HepG2 (cell line): ENCODE measurements at regions not wholly inside any gene's neighbourhood (a gene's known extent, or its start where the extent isn't known, plus 50 kb on each side); places are given as distances from the start of the nearest gene placed in this dataset.
A peak's percentile ranks its signal among the peaks of the same experiment; 100 is the strongest.

Experiments used
- ATAC-seq: fragments of 200-7000 bp; cut with Tn5 transposase; 3 replicates; pipeline ENCODE4 v1.9.1; 2020; ENCODE audit warnings: mild to moderate bottlenecking, moderate library complexity
- BruUV-seq: library from RNA; stranded (reverse); fragments of 400-500 nt; replicated peaks from 2 replicates; lab custom pipeline; 2021; lab: Mats Ljungman, UMichigan
- CTCF ChIA-PET: fragments of 300-600 bp; formaldehyde crosslinking; extraction: SDS; loops from one replicate; lab custom pipeline; 2021; ENCODE audit warnings: low total read pairs, inconsistent platforms, low intra/inter-chr PET ratio; lab: Yijun Ruan, JAX
- POLR2A ChIA-PET: fragments of 350-600 bp; sonication (Branson Sonifier 250); formaldehyde crosslinking; loops from one replicate; lab custom pipeline; 2020; ENCODE audit warnings: antibody characterized with exemption, inconsistent platforms; lab: Yijun Ruan, JAX
- DNase-seq: peaks from one replicate; pipeline ENCODE4 v3.0.0-alpha.2; 2015; ENCODE audit warnings: low spot score
- FAIRE-seq: peaks from 3 replicates; lab custom pipeline; 2011; peaks lifted over from hg19 to GRCh38; lab: Jason Lieb, UNC
- H2AFZ ChIP-seq: one replicate; pipeline ENCODE4 v1.6.1; 2011; ENCODE audit warnings: low read length, inconsistent platforms
- H3K27ac ChIP-seq: fragments of 300-600 bp; 3 replicates; pipeline ENCODE4 v1.8.0; 2011; ENCODE audit warnings: mixed run types, mild to moderate bottlenecking, mixed read lengths, low read length, inconsistent platforms; ENCODE audit not compliant: insufficient read depth; ENCODE audit errors: extremely low read length
- H3K27me3 ChIP-seq, 2 experiments: fragments of 200-600 bp in 1 of 2; 2 replicates in 1 of 2; 3 replicates in 1 of 2; pipeline versions ENCODE4 v1.6.0 to v1.8.0; 2011; ENCODE audit warnings: low read length in 2 of 2, mild to moderate bottlenecking in 2 of 2, moderate library complexity in 2 of 2, inconsistent platforms in 1 of 2; ENCODE audit not compliant: insufficient read depth in 2 of 2, control insufficient read depth in 1 of 2
- H3K36me3 ChIP-seq, 2 experiments: fragments of 200-600 bp in 1 of 2; replicated peaks in 1 of 2; 2 replicates in 1 of 2; 3 replicates in 1 of 2; pipeline versions ENCODE4 v1.5.1 to v1.8.0; 2011; ENCODE audit warnings: low read length in 2 of 2, inconsistent platforms in 1 of 2; ENCODE audit not compliant: insufficient read depth in 2 of 2, control insufficient read depth in 1 of 2
- H3K4me1 ChIP-seq: 2 replicates; pipeline ENCODE4 v1.5.1; 2012; ENCODE audit warnings: low read length, inconsistent platforms; ENCODE audit not compliant: insufficient read depth
- H3K4me2 ChIP-seq: 2 replicates; pipeline ENCODE4 v1.6.0; 2011; ENCODE audit warnings: low read depth, low read length, inconsistent platforms
- H3K4me3 ChIP-seq, 3 experiments: fragments of 200-600 bp in 1 of 3; sonication (generic), shearing (Covaris generic) in 1 of 3; replicated peaks in 1 of 3; 2 replicates each; pipeline ENCODE4 v1.5.1; 2011 to 2016; ENCODE audit warnings: low read length in 3 of 3, inconsistent platforms in 2 of 3, low read depth in 2 of 3, mild to moderate bottlenecking in 2 of 3, control low read depth in 1 of 3, mixed read lengths in 1 of 3; ENCODE audit not compliant: insufficient read depth in 1 of 3
- H3K79me2 ChIP-seq: one replicate; pipeline ENCODE4 v1.6.1; 2011; ENCODE audit warnings: low read length, inconsistent platforms; ENCODE audit not compliant: insufficient read depth
- H3K9ac ChIP-seq: 2 replicates; pipeline ENCODE4 v1.6.0; 2011; ENCODE audit warnings: mild to moderate bottlenecking, low read depth, low read length, inconsistent platforms; ENCODE audit not compliant: insufficient read depth
- H3K9me3 ChIP-seq: 2 replicates; pipeline ENCODE4 v1.5.1; 2012; ENCODE audit warnings: mild to moderate bottlenecking, low read length
- H4K20me1 ChIP-seq: 2 replicates; pipeline ENCODE4 v1.6.0; 2011; ENCODE audit warnings: inconsistent platforms, mild to moderate bottlenecking, low read length, moderate library complexity; ENCODE audit not compliant: insufficient read depth
- MAFF ChIP-seq: IDR thresholded peaks from 2 replicates; pipeline ENCODE4 v1.6.1; 2011; ENCODE audit warnings: low read depth, low read length, improper control_type of control experiment
- MAFK ChIP-seq, 2 experiments: IDR thresholded peaks in 1 of 2; conservative IDR thresholded peaks in 1 of 2; 2 replicates each; pipeline ENCODE4 v1.6.1; 2011; ENCODE audit warnings: improper control_type of control experiment in 2 of 2, low read length in 2 of 2
- ZNF441 ChIP-seq: sonication (generic); formaldehyde crosslinking; IDR thresholded peaks from 2 replicates; pipeline ENCODE4 v1.7.0; 2021; ENCODE audit warnings: missing genetic modification reagents, borderline replicate concordance
- ZNF557 ChIP-seq: sonication (generic); formaldehyde crosslinking; IDR thresholded peaks from 2 replicates; pipeline ENCODE4 v1.4.0; 2020; ENCODE audit warnings: missing genetic modification reagents
- WGBS: methylation state at CpG from one replicate; pipeline ENCODE4 v1.1.6; 2017; ENCODE audit warnings: low lambda C conversion rate; 5-methylcytosine and 5-hydroxymethylcytosine counted together
- in situ Hi-C: cut with HindIII; loops from 2 replicates; pipeline ENCODE4 v1.10.0; 2017; ENCODE audit warnings: low pct_unique_long_range_greater_than_20kb; ENCODE audit not compliant: extremely low pct_ligation_motif_present
- intact Hi-C: fragments of 100-400 bp; cut with micrococcal nuclease; formaldehyde crosslinking; loops from one replicate; pipeline ENCODE4 v1.10.0; 2022; ENCODE audit not compliant: unreplicated experiment
- TF ChIP-seq, protein P1 (sequence below): sonication (generic); formaldehyde crosslinking; IDR thresholded peaks from 2 replicates; pipeline ENCODE4 v1.5.1; 2020; ENCODE audit warnings: mild to moderate bottlenecking, missing genetic modification reagents, borderline replicate concordance

DNA sequence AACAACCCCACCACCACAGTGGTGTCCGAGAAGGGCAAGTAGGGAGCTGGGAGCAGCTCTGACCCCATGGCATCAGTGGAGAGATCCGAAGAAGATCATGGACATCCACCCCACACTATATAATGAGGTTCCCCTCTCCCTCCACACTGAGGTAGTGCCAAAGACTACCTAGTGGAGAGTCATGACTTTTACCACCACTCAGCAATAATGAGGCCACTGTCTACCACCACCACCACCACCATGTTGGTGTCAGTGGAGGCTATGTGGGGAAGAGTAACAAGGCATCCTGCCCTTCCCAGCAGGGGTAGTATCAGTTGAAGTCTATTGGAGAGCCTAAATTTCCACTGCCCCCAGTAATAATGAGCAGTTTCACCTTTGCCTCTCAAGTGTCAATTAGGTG, 321.7 kb upstream of the ZC3H15 start:
- no peaks in the 10 kb centered on the region for H3K9me3 ChIP-seq
- no peaks in the 10 kb centered on the region for H3K79me2 ChIP-seq
- H3K4me2 ChIP-seq = no peak overlapping the region
- H3K27ac ChIP-seq = no peak overlapping the region
- ATAC-seq (no peak), DNase-seq (no peak)
- H2AFZ ChIP-seq = no peak overlapping the region
- H4K20me1 ChIP-seq = no peaks in the 10 kb centered on the region
- H3K27me3 ChIP-seq = no peaks in the 10 kb centered on the region
- WGBS = 89% methylated on average over 2 of the region's 2 CpGs
- intact Hi-C loops = no loop called here
- H3K4me3 ChIP-seq = no peak overlapping the region
- TF ChIP-seq, protein P1, sequence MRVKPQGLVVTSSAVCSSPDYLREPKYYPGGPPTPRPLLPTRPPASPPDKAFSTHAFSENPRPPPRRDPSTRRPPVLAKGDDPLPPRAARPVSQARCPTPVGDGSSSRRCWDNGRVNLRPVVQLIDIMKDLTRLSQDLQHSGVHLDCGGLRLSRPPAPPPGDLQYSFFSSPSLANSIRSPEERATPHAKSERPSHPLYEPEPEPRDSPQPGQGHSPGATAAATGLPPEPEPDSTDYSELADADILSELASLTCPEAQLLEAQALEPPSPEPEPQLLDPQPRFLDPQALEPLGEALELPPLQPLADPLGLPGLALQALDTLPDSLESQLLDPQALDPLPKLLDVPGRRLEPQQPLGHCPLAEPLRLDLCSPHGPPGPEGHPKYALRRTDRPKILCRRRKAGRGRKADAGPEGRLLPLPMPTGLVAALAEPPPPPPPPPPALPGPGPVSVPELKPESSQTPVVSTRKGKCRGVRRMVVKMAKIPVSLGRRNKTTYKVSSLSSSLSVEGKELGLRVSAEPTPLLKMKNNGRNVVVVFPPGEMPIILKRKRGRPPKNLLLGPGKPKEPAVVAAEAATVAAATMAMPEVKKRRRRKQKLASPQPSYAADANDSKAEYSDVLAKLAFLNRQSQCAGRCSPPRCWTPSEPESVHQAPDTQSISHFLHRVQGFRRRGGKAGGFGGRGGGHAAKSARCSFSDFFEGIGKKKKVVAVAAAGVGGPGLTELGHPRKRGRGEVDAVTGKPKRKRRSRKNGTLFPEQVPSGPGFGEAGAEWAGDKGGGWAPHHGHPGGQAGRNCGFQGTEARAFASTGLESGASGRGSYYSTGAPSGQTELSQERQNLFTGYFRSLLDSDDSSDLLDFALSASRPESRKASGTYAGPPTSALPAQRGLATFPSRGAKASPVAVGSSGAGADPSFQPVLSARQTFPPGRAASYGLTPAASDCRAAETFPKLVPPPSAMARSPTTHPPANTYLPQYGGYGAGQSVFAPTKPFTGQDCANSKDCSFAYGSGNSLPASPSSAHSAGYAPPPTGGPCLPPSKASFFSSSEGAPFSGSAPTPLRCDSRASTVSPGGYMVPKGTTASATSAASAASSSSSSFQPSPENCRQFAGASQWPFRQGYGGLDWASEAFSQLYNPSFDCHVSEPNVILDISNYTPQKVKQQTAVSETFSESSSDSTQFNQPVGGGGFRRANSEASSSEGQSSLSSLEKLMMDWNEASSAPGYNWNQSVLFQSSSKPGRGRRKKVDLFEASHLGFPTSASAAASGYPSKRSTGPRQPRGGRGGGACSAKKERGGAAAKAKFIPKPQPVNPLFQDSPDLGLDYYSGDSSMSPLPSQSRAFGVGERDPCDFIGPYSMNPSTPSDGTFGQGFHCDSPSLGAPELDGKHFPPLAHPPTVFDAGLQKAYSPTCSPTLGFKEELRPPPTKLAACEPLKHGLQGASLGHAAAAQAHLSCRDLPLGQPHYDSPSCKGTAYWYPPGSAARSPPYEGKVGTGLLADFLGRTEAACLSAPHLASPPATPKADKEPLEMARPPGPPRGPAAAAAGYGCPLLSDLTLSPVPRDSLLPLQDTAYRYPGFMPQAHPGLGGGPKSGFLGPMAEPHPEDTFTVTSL = no peak
- TF ChIP-seq ZNF441 (CRISPR knock-in tag) (no peak), MAFF (peak; percentile 53), MAFK (conservative IDR thresholded peaks at IDR 0.05 in 1 of 2, IDR thresholded peaks at IDR 0.05 in 1 of 2; ENCODE audit: low read length in 2 of 2) (peak; percentile 56 to 63), ZNF557 (no peak)
- TF ChIP-seq, all 625 proteins: peak for 2
- in situ Hi-C loops = no loop called here
- ChIA-PET POLR2A (no interaction called here), CTCF (no interaction called here)
- no peak overlapping the region for H3K9ac ChIP-seq
- BruUV-seq = no TSS peak
- FAIRE-seq = no peak
- H3K36me3 ChIP-seq = peaks cover 0 to 2% of the 10 kb centered on the region in 2 experiments; a peak in 1 of 5 replicates
- H3K4me1 ChIP-seq = no peaks in the 10 kb centered on the region
